ENCODE measurements at regions not wholly inside any gene's neighbourhood (a gene's known extent, or its start where the extent isn't known, plus 50 kb on each side); places are given as distances from the start of the nearest gene placed in this dataset.

- intact Hi-C loops (cut with DNase I) = no loop called here
- Histone ChIP-seq H3K4me3 (no peak overlapping the region), H3K4me1 (no peaks in the 10 kb centered on the region), H3K36me3 (replicated peaks in 1 of 2; ENCODE audit: insufficient read depth in 1 of 2, low read depth in 2 of 2) (no peaks in the 10 kb centered on the region), H3K27me3 (no peaks in the 10 kb centered on the region), H3K27ac (no peak overlapping the region), H3K9me3 (no peaks in the 10 kb centered on the region)
- ATAC-seq (no peak), DNase-seq (no peak)
- TF ChIP-seq POLR2A (IDR thresholded peaks at IDR 0.05) = no peak
- TF ChIP-seq CTCF (IDR thresholded peaks at IDR 0.05) = no peak
These were observed 767.8 kb upstream of the FANCL start for GRCh38 chr2:59008950-59009349.

- no peaks in the 10 kb centered on the region for H3K36me3 ChIP-seq (replicated peaks in 1 of 2; ENCODE audit: insufficient read depth in 1 of 2, low read depth in 2 of 2)
- 57 to 67% methylated on average over 5 of the region's 5 CpGs for WGBS, 2 donors
- no peak overlapping the region for H3K27ac ChIP-seq
- H3K4me1 ChIP-seq = no peaks in the 10 kb centered on the region
- ATAC-seq (no peak), DNase-seq (no peak)
- H3K27me3 ChIP-seq = no peaks in the 10 kb centered on the region
- TF ChIP-seq CTCF (IDR thresholded peaks at IDR 0.05) = no peak
- TF ChIP-seq POLR2A (IDR thresholded peaks at IDR 0.05) = no peak
- no peak overlapping the region for H3K4me3 ChIP-seq
- H3K9me3 ChIP-seq = no peaks in the 10 kb centered on the region
- intact Hi-C loops (cut with DNase I) = no loop called here
These were observed 764.9 kb upstream of the FANCL start for GRCh38 chr2:59005836-59006615.

- ATAC-seq (no peak), DNase-seq (no peak)
- Histone ChIP-seq H3K27ac (no peak overlapping the region), H3K4me1 (no peaks in the 10 kb centered on the region), H3K9me3 (no peaks in the 10 kb centered on the region), H3K36me3 (replicated peaks in 1 of 2; ENCODE audit: insufficient read depth in 1 of 2, low read depth in 2 of 2) (no peaks in the 10 kb centered on the region), H3K27me3 (no peaks in the 10 kb centered on the region), H3K4me3 (no peak overlapping the region)
- intact Hi-C loops (cut with DNase I) = no loop called here
- no peak for TF ChIP-seq POLR2A (IDR thresholded peaks at IDR 0.05)
- no peak for TF ChIP-seq CTCF (IDR thresholded peaks at IDR 0.05)
These were observed 763.5 kb upstream of the FANCL start for GRCh38 chr2:59004621-59005020.

- DNase-seq (no peak), ATAC-seq (no peak)
- no peak overlapping the region for H3K4me3 ChIP-seq
- intact Hi-C loops (cut with DNase I) = no loop called here
- no peak for TF ChIP-seq CTCF (IDR thresholded peaks at IDR 0.05)
- no peak for TF ChIP-seq POLR2A (IDR thresholded peaks at IDR 0.05)
- 27 to 56% methylated on average over 2 of the region's 2 CpGs for WGBS, 2 donors
- no peaks in the 10 kb centered on the region for H3K4me1 ChIP-seq
- H3K27me3 ChIP-seq = no peaks in the 10 kb centered on the region
- no peaks in the 10 kb centered on the region for H3K9me3 ChIP-seq
- H3K27ac ChIP-seq = no peak overlapping the region
- H3K36me3 ChIP-seq (replicated peaks in 1 of 2; ENCODE audit: insufficient read depth in 1 of 2, low read depth in 2 of 2) = no peaks in the 10 kb centered on the region
These were observed 759.7 kb upstream of the FANCL start for GRCh38 chr2:59000796-59001195.

GRCh38 chr2:58992062-58992706, 751.1 kb upstream of the FANCL start:
- intact Hi-C loops (cut with DNase I) = no loop called here
- ATAC-seq (no peak), DNase-seq (no peak)
- TF ChIP-seq POLR2A (IDR thresholded peaks at IDR 0.05) (no peak), CTCF (IDR thresholded peaks at IDR 0.05) (no peak)
- 35 to 37% methylated on average over 4 of the region's 4 CpGs for WGBS, 2 donors
- Histone ChIP-seq H3K27me3 (no peaks in the 10 kb centered on the region), H3K4me3 (no peak overlapping the region), H3K36me3 (replicated peaks in 1 of 2; ENCODE audit: insufficient read depth in 1 of 2, low read depth in 2 of 2) (no peaks in the 10 kb centered on the region), H3K4me1 (no peaks in the 10 kb centered on the region), H3K9me3 (no peaks in the 10 kb centered on the region), H3K27ac (no peak overlapping the region)
